ENCODE measurements at regions not wholly inside any gene's neighbourhood (a gene's known extent, or its start where the extent isn't known, plus 50 kb on each side); places are given as distances from the start of the nearest gene placed in this dataset.
A peak's percentile ranks its signal among the peaks of the same experiment; 100 is the strongest.
"Not testable (repeated sequence)": the region's sequence is repeated elsewhere in the genome, so short reads cannot be mapped to it uniquely, and the experiment has no call there.

- DNase-seq (ENCODE audit: low read depth), result no peak
- H3K4me3 ChIP-seq (ENCODE audit: low read depth, low read length), result no peak overlapping the region
- no peak for TF ChIP-seq CTCF (IDR thresholded peaks at IDR 0.05; ENCODE audit: insufficient read depth, low read length)
These were observed 168.9 kb upstream of the STMND1 start for GRCh38 chr6:16932920-16933319.

- H3K4me3 ChIP-seq (ENCODE audit: low read depth, low read length); DNase-seq (ENCODE audit: low read depth): not testable (repeated sequence)
These were observed 169.8 kb upstream of the ATXN1 start for GRCh38 chr6:16931079-16931478.

- H3K4me3 ChIP-seq (ENCODE audit: low read depth, low read length), result no peak overlapping the region
- DNase-seq (ENCODE audit: low read depth), result no peak
- no peak for TF ChIP-seq CTCF (IDR thresholded peaks at IDR 0.05; ENCODE audit: insufficient read depth, low read length)
These were observed 169.2 kb upstream of the ATXN1 start for GRCh38 chr6:16930432-16930831.

- TF ChIP-seq CTCF (IDR thresholded peaks at IDR 0.05; ENCODE audit: insufficient read depth, low read length), result no peak
- peak; percentile 90 for DNase-seq (ENCODE audit: low read depth)
- no peak overlapping the region for H3K4me3 ChIP-seq (ENCODE audit: low read depth, low read length)
These were observed 168.5 kb upstream of the ATXN1 start for GRCh38 chr6:16929809-16930208.

GRCh38 chr6:16928387-16928786 is 167.1 kb upstream of the ATXN1 start:
- no peak overlapping the region for H3K4me3 ChIP-seq (ENCODE audit: low read depth, low read length)
- DNase-seq (ENCODE audit: low read depth), result no peak
- TF ChIP-seq CTCF (IDR thresholded peaks at IDR 0.05; ENCODE audit: insufficient read depth, low read length), result no peak

- DNase-seq (ENCODE audit: low read depth), result no peak
- no peak overlapping the region for H3K4me3 ChIP-seq (ENCODE audit: low read depth, low read length)
- no peak for TF ChIP-seq CTCF (IDR thresholded peaks at IDR 0.05; ENCODE audit: insufficient read depth, low read length)
These were observed 165.9 kb upstream of the ATXN1 start for GRCh38 chr6:16927205-16927604.

- no peak overlapping the region for H3K4me3 ChIP-seq (ENCODE audit: low read depth, low read length)
- DNase-seq (ENCODE audit: low read depth), result no peak
- TF ChIP-seq CTCF (IDR thresholded peaks at IDR 0.05; ENCODE audit: insufficient read depth, low read length), result no peak
These were observed 164.2 kb upstream of the ATXN1 start for GRCh38 chr6:16925461-16925860.
